ENCODE measurements at regions not wholly inside any gene's neighbourhood (a gene's known extent, or its start where the extent isn't known, plus 50 kb on each side); places are given as distances from the start of the nearest gene placed in this dataset.
"Not testable (repeated sequence)": the region's sequence is repeated elsewhere in the genome, so short reads cannot be mapped to it uniquely, and the experiment has no call there.

DNA sequence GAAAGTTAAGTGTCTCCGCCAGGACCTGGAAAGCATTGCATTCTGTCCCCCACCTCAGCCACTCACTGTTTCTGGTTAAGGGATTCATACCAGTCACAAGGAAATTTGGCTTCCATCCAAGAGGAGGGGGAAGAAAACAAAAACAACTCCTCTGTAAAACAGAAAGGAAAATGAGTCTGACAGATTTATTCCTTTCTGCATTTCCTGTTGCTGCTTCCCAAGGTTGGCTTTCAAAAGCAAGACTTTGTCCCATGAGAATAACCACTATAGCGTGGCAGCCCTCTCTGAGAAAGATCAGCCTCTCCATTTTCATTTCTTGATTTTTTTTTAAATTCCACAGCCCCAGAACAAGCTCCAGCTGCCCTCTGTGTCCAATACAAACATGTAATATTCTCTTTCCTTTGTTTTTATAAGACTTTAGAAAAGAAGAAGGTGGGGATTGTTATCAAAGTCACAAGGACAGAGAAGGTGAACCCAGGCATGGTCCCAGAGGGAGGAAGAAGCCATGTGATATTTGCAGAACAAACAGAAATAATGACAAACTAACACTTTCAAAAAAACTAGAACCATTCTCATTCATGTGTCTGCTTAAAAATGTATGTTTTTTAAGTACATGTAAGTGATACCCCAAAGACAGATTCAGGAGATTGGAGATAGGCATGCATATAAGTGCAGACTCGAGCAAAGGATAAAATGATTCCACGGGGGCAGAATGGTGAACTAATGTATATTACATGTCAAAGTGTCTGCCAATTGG lies 90.7 kb upstream of the DCLK2 start:
- DNase-seq: no peak

DNA sequence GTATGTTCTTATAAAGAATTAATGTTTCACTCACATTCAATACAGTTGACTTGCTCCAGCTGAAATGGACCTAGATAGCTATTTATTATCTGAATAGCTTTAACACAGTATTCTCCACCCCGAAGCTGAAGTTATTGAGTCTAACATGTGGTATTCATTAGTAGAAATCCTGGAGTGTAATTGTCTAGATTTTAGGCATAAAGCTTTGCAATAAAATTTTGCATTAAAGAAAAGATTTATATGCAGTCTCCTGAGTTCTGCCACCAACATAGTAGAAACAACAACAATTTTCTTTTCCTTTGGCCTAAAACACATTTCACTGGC lies 90.2 kb upstream of the DCLK2 start:
- no peak for DNase-seq

DNA sequence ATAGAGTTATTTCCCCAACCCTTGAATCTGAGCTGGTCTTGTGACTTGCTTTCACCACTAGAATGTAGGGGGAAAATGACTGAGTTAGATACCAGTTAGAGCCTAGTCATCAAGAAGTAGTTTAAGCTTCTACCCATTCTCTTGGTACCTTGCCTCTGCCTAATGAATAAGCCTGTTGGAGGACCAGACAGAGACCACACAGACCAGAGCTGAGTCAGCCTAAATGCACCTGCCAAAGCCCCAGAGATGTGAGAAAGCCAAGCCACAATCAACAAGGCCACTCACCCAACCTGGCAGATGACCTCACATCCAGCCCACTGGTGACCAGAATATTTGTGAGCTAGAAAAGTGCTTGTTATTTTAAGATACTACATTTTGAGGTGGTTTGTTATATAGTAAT lies 85.2 kb upstream of the DCLK2 start:
- no peak for DNase-seq

DNA sequence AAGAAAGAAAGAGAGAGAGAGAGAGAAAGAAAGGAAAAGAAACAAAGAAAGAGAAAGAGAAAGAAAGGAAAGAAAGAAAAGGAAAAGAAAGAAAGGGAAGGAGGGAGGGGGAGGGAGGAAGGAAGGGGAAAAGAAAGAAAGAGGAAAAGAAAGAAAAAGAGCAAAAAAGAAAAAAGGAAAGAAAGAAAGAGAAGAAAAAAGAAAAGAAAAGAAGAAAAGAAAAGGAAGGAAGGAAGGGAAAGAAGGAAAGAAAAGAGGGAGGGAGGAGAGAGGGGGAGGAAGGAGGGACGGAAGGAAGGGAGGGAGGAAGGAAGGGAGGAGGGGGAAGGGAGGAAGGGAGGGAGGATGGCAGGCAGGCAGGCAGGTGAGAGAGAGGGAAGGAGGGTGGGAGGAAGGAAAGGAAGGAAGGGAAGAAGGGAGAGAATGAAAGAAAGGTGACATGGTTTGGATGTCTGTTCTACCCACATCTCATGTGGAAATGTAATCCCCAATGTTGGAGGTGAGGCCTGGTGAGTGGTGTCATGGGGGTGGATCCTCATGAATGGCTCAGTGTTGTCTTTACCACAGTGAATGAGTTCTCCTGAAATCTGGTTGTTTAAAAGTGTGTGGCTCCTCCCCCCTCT lies 83.0 kb upstream of the DCLK2 start:
- no peak for DNase-seq

DNA sequence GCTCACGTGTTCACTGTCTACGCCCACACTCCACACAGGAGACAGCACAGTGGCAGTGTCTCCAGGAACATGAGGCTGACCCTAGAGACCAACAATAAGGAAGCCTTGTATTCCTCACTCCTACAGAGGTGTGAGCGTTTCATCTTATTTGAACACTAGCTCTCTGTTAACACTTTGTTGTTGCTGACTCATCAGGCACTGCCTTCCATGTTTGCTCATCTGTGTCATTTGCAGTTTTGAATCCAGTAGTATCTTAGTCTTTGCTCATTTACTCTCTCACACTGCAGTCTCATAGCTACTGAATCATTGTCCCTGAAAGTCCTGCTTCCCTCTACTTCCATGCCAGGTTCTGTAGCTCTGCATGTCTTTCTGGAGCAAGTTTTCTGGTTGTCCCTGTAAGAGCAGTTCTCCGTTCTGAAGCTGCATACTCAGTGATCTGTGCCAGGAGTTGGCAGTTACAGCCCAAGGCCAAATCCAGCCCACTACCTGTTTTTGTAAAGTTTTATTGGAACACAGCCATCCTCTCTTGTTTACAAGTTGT lies 80.3 kb upstream of the DCLK2 start:
- DNase-seq: no peak

DNA sequence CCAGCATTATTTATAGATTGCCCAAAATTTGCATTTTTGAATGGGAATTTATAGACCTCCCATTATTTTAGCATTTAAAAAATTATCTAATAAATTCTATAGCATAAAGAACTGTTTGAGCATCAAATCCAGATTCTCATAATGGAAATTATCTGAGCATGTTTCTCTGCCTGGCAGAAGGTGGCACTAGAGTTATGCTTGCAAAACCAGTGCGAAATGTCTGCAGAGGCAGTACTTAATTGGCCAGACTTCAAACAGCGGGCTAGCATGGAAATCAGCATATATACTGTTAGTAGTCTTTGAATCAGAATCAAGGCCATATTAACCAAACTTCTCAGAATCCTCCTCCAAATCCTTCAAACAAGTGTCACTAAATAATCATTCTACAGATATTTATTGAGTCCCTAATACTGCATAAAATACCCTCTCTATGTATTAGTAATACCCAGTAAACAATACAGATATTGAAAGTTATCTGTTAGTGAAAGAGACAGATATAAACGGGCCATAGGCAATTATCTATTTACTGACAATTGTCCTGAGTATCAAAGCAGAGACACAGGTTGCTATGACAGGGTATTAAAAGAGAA lies 78.7 kb upstream of the DCLK2 start:
- no peak for DNase-seq

DNA sequence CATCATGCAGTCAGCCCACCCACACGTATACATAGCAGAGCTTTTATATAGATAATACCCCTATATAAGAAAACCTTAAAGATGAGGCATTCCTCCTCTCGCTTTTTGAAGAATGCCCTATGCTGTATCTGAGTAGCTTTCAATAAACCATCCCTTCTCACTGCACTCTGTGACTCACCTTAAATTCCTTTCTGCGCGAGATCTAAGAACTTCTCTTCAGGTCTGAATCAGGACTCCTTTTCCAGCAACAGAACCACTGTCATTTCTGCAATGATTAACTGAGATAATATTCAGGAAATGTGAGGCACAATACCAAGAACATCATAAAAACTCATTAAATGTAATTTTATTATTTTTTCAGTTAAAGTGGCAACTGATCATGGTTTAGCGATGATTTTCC lies 76.4 kb upstream of the DCLK2 start:
- no peak for DNase-seq

DNA sequence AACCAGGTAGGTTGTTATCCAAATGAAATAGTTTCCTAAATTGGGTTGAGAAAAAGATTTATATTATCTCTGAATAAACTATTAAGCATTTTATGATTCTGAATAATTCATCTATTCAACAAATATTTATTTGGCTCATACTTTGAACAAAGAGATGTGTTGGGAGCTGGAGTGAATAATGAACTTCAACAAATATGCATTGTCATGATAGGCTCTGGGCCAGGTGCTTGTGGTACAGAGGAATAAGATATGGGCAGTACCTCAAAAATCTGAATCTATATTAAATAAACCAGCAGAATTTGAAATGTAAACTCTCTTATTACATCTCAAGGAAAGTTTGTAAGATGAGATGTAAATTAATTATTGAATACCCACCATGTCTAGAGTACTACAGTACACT lies 75.7 kb upstream of the DCLK2 start:
- no peak for DNase-seq

DNA sequence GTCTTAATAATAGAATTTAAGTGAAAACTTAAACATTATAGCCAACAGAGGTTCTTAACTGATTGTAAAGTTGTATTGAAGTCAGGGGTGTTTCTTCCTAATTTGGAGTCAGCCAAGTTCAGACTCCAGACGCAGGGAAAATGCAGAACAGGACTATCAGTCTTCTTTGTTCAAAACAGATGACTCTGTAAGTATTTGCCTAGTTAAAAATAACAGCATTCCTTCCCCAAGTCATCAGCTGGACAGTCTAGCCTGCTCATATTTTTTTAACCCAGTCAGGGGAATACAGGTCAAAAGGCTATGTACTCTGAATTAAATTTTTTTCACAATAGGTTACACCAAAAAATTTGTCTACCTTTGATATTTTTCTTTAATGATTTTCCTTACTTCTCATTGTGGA lies 73.8 kb upstream of the DCLK2 start:
- DNase-seq: no peak

DNA sequence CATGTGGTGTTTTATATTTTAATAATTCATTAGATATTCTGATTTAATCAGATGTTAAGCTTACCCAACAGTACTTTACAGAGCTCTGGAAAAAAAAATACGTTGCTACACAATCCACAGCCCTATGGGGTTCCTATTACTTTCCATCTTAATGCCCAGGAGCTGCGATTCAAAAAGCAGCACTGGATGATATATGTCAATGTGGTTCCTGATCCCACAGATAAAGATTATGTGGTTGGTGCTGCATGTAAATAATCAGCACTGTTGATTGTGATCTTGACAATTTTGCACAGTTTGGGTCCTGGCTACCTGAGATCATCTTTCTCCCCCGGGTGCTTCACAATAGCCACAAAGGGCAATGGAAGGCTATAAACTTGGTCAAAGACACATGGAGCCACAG lies 72.7 kb upstream of the DCLK2 start:
- no peak for DNase-seq

DNA sequence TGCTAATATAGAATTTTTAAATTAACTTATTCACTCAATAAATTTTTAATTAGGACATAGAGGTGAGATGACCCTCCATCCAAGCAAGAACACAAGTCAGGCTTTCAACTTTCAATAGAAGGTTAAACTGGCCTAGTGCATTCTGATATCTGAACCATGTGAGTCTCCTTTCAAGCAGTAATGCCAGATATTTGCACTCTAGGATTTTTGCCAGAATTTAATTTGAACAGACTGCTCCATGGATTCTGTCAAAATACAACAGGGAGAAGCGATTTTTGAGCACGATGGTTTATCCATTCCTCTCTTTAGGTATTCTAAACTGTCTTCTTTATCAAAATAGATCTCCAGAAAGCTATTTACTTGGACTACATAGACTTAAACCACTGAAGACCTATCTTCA lies 72.0 kb upstream of the DCLK2 start:
- DNase-seq: no peak

DNA sequence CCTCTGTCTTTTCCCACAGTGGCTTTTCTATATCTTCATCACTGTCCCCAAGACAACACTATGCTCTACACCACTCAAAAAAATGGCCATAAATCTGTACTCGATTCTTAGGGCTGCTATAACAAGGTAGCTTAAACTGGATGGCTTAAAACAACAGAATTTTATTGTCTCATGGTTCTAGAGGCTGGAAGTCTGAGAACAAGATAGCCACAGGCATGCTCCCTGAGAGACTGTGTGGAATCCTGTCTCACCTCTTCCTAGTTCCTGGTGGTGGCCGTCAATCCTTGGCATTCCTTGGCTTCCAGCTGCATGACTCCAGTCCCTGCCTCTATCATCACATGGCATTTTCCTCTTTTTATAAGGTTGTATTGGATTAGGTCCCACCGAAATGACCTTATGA lies 70.7 kb upstream of the DCLK2 start:
- DNase-seq: no peak

DNA sequence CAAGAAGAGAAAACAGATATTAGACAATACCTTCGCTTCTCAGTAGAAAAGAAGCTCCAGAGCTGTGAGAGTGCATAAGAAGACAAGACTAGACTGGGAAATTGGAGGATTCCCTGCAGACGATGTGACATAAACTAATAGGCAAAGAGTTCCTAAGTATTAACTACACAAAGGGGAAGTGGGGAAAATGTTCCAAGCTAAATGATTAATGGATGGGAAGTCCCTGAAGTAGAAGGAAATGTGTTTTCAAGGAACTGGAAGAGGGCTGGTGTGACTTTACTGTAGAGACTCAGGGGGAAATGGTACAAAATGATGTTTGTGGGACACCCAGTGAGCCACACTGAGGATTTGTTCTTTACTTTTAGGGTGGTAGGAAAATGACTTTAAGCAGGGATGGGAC lies 69.7 kb upstream of the DCLK2 start:
- no peak for DNase-seq

DNA sequence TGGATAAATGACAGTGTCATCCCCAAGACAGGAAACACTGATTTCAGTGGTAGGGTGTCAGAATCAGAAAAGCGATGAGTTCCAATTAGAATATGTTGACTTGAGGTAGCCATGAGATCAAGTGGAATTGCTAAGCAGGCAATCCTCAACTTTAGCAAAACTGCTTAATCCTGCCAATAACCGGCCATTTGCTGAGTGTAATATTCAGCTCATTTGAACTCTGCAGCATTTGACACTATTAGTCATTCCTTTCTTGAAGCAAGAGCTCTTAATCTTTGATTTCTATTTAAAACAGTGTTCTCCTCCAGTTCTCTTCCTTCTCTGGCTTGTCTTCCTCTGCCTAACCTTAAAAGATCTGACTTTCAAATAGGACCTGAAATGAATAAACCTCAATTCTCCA lies 68.7 kb upstream of the DCLK2 start:
- no peak for DNase-seq

DNA sequence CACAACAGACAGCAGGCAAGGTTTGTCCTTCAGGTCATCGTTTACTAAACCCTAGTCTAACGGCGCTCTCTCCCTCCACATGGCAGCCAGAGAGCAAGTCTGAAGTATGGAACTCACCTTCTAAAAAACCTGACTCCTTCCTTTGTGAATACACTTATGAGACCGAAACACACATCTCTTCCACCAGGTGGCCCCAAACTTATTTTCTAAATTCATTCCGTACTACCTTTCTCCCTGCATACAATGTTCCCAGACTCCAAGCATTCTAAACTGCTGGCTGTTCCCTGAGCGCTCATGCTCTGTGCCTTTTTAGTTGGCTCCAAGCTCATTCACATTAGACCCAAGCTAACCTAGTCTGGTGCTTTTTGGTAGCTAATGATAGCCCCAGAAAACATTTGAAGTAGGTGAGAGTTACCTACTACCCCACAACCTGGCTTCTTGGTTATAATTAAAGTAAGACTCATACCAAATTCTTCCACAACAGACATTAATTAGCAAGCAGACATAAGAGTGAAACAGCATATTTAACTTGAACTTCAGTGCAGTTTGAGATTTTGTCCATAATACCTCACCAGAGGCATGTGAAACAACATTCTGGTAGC lies 67.6 kb upstream of the DCLK2 start:
- DNase-seq: no peak

DNA sequence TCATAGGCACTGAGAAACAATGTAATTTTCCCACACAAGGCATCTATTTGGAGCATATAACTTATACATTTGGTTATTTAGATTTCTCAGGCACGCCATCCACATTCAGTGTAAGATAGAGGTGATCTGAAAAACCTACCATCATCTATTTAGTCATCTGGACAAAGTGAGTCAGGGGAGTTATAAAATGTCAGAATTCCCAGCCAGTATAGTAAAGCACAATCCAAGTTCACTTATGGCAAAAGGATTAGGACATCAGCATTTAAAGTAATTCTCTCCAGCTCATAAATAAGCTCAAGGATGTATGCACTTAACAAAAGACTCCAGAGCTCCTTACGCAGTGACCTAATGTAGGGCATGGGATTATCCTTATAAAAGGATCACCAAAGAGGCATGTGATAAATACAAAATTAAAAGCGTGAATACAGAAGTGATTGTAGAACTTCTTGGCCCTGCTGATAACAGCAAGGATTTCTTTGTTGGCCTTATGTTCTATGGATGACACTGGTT lies 65.3 kb upstream of the DCLK2 start:
- no peak for DNase-seq

DNA sequence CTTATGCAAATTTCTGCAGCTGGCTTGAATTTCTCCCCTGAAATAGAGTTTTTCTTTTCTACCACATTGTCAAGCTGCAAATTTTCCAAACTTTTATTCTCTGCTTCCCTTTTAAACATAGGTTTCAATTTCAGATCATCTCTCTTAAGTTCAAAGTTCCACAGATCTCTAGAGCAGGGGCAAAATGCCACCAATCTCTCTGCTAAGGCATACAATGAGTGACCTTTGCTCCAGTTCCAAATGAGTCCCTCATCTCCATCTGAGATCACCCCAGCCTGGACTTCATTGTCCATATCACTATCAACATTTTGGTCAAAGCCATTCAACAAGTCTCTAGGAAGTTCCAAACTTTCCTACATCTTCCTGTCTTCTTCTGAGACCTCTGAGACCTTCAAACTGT lies 62.3 kb upstream of the DCLK2 start:
- DNase-seq: not testable (repeated sequence)

DNA sequence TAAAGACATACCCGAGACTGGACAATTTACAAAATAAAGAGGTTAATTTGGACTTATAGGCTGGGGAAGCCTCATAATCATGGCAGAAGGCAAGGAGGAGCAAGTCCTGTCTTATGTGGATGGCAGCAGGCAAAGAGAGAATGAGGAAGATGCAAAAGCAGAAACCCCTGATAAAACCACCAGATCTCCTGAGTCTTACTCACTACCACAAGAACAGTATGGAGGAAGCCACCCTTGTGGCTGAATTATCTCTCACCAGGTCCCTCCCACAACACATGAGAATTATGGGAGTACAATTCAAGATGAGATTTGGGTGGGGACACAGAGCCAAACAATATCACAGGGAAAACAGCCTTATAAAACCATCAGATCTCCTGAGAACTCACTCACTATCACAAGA lies 61.6 kb upstream of the DCLK2 start:
- DNase-seq: not testable (repeated sequence)

DNA sequence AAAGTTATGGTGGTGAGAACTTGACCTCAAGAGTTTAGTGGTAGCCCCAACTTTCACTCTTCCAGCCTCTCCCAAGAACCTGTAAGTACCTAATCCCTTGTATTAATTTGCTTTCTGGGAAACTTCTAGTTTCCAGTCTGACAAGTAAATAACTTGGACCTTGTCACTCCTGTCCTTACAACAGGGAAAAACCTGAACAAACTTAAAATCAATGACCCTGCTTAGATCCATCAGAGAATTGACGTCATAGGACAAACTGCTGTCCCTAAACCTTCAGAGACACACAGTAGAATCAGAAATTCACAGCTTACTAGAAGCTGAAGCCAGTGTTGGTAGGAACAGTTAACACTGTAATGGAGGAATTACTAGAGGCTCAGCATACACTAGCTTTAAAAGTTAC lies 60.0 kb upstream of the DCLK2 start:
- no peak for DNase-seq

DNA sequence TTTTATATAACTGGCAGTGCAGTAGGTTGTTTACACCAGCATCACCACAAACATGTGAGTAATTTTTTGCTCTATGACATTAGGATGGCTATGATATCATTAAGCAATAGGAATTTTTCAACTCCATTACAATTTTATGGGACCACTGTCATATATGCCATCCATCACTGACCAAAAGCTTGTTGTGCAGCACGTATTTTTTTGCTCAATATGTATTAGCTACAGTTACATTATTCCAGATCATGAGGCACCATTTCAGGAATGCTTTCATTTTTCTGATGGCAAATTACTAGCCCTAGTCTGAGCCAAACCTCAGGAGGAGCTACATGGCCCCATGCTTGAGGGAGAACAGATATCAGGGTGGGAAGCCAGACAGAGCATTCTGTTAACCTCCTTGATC lies 56.8 kb upstream of the DCLK2 start:
- DNase-seq: no peak

DNA sequence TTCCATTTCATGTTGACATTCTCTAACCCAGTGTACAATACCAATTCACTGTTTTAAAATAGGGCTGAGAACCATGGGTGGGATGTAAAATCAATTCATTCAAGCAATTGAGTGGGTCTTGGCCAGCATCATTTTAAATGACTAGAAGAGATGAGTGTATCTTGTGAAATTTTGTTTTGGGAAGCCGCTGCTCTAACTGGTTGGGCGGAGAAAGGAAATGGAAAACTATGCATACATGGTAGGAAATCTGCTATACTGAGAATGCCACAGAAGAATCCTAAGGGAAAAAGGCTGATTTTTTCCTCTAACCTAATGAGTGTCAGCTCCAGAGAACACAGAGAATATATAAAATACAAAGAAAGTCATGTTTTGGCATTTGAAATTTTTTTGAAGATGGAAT lies 54.8 kb upstream of the DCLK2 start:
- DNase-seq: no peak

DNA sequence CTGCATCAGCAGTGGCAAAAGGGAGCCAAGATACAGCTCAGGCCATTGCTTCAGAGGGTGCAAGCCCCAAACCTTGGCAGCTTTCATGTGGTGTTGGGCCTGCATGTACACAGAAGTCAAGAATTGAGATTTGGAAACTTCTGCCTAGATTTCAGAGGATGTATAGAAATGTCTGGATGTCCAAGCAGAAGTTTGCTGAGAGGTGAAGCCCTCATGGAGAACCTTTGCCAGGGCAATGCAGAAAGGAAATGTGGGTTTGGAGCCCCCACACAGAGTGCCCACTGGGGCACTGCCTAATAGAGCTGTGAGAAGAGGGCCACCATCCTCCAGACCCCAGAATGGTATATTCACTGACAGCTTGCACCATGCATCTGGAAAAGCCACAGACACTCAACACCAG lies 51.3 kb upstream of the DCLK2 start:
- not testable (repeated sequence) for DNase-seq
